ENCODE measurements at regions not wholly inside any gene's neighbourhood (a gene's known extent, or its start where the extent isn't known, plus 50 kb on each side); places are given as distances from the start of the nearest gene placed in this dataset.

- TF ChIP-seq ELF4 (IDR thresholded peaks at IDR 0.05) (no peak), FOXA1 (IDR thresholded peaks at IDR 0.05) (no peak), ARNT (IDR thresholded peaks at IDR 0.05) (no peak), CTBP1 (IDR thresholded peaks at IDR 0.05; ENCODE audit: borderline replicate concordance) (no peak), PKNOX1 (IDR thresholded peaks at IDR 0.05) (no peak), LEF1 (IDR thresholded peaks at IDR 0.05; ENCODE audit: borderline replicate concordance) (no peak), FOXM1 (IDR thresholded peaks at IDR 0.05; ENCODE audit: borderline replicate concordance) (no peak), TARDBP (IDR thresholded peaks at IDR 0.05) (no peak), SP1 (IDR thresholded peaks at IDR 0.05) (no peak), BHLHE40 (IDR thresholded peaks at IDR 0.05; ENCODE audit: borderline replicate concordance) (no peak), NFRKB (IDR thresholded peaks at IDR 0.05) (no peak), HDGF (IDR thresholded peaks at IDR 0.05; ENCODE audit: borderline replicate concordance) (no peak), SUZ12 (IDR thresholded peaks at IDR 0.05) (no peak)
These were observed 147.1 kb downstream of the KIF26A start for GRCh38 chr14:104285508-104285840.

Measured in HEK293T (cell line).